GM12873 (cell line): ENCODE measurements at regions not wholly inside any gene's neighbourhood (a gene's known extent, or its start where the extent isn't known, plus 50 kb on each side); places are given as distances from the start of the nearest gene placed in this dataset.

ENCODE experiments used
- CTCF ChIP-seq: IDR thresholded peaks from 2 replicates; pipeline ENCODE4 v1.5.1; 2012; ENCODE audit warnings: low read depth, mild to moderate bottlenecking, moderate library complexity, low read length, control low read depth; ENCODE audit not compliant: insufficient read depth; ENCODE audit errors: missing control alignments

GRCh38 chr12:123071099-123071800, 79.6 kb downstream of the PITPNM2 start:
- no peak for TF ChIP-seq CTCF

GRCh38 chr12:123070267-123071081, 80.4 kb downstream of the PITPNM2 start:
- TF ChIP-seq CTCF, result no peak

GRCh38 chr12:123069436-123070266, 81.2 kb downstream of the PITPNM2 start:
- TF ChIP-seq CTCF, result no peak

GRCh38 chr12:123067654-123068053, 83.2 kb downstream of the PITPNM2 start:
- TF ChIP-seq CTCF, result no peak

GRCh38 chr12:123066384-123066710, 84.5 kb downstream of the PITPNM2 start:
- no peak for TF ChIP-seq CTCF

GRCh38 chr12:123065676-123066383, 85.1 kb downstream of the PITPNM2 start:
- no peak for TF ChIP-seq CTCF
